Liver (tissue), 3 donors: ENCODE measurements at regions not wholly inside any gene's neighbourhood (a gene's known extent, or its start where the extent isn't known, plus 50 kb on each side); places are given as distances from the start of the nearest gene placed in this dataset.

Source experiments
- HNF4A ChIP-seq, 2 donors: conservative IDR thresholded peaks; 2 replicates each; pipeline ENCODE4 v1.6.1; 2016; ENCODE audit warnings: antibody characterized with exemption in 2 of 2, mild to moderate bottlenecking in 2 of 2
- RAD21 ChIP-seq, 2 donors: IDR thresholded peaks; 2 replicates each; pipeline ENCODE4 v1.6.1; 2016; ENCODE audit warnings: antibody characterized with exemption in 2 of 2, mild to moderate bottlenecking in 2 of 2
- YY1 ChIP-seq: IDR thresholded peaks from 2 replicates; pipeline ENCODE4 v1.6.1; 2016; ENCODE audit warnings: antibody characterized with exemption, mild to moderate bottlenecking
- TF ChIP-seq, protein P1 (sequence below): fragments of 150-350 bp; IDR thresholded peaks from 2 replicates; pipeline ENCODE4 v1.5.1; 2017; ENCODE audit warnings: improper control_type of control experiment, low read depth, low read length; ENCODE audit not compliant: missing input control
- TF ChIP-seq, protein P2 (sequence below): IDR thresholded peaks from 2 replicates; pipeline ENCODE4 v1.6.1; 2016; ENCODE audit warnings: antibody characterized with exemption
- donor health status: healthy.
- donor health status: healthy.

DNA sequence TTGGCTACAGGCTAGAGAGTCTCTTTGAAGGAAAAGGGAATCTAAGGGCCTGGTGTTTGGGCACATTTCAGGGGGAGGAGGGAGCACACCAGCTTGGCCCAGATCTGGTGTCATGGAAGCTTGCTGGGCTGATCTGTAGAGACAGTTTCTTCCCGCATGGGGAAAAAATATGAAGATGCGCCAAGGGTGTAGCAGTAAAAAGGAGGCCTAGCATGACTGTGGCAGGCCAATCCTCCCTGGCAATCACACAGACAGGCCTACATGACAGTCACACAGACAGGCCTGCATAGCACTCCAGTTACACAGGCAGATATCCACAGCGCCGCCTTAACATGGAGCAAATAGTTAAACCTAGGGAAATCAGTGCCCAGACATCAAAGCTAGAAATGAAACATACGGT is 123.6 kb upstream of the KIF5B start:
- TF ChIP-seq, protein P1, sequence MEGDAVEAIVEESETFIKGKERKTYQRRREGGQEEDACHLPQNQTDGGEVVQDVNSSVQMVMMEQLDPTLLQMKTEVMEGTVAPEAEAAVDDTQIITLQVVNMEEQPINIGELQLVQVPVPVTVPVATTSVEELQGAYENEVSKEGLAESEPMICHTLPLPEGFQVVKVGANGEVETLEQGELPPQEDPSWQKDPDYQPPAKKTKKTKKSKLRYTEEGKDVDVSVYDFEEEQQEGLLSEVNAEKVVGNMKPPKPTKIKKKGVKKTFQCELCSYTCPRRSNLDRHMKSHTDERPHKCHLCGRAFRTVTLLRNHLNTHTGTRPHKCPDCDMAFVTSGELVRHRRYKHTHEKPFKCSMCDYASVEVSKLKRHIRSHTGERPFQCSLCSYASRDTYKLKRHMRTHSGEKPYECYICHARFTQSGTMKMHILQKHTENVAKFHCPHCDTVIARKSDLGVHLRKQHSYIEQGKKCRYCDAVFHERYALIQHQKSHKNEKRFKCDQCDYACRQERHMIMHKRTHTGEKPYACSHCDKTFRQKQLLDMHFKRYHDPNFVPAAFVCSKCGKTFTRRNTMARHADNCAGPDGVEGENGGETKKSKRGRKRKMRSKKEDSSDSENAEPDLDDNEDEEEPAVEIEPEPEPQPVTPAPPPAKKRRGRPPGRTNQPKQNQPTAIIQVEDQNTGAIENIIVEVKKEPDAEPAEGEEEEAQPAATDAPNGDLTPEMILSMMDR = no peak
- TF ChIP-seq, protein P2, sequence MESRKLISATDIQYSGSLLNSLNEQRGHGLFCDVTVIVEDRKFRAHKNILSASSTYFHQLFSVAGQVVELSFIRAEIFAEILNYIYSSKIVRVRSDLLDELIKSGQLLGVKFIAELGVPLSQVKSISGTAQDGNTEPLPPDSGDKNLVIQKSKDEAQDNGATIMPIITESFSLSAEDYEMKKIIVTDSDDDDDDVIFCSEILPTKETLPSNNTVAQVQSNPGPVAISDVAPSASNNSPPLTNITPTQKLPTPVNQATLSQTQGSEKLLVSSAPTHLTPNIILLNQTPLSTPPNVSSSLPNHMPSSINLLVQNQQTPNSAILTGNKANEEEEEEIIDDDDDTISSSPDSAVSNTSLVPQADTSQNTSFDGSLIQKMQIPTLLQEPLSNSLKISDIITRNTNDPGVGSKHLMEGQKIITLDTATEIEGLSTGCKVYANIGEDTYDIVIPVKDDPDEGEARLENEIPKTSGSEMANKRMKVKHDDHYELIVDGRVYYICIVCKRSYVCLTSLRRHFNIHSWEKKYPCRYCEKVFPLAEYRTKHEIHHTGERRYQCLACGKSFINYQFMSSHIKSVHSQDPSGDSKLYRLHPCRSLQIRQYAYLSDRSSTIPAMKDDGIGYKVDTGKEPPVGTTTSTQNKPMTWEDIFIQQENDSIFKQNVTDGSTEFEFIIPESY = no peak
- TF ChIP-seq HNF4A (conservative IDR thresholded peaks at IDR 0.05) = no peak
- TF ChIP-seq RAD21 (IDR thresholded peaks at IDR 0.05) = no peak
- TF ChIP-seq YY1 = no peak
